ENCODE measurements at regions not wholly inside any gene's neighbourhood (a gene's known extent, or its start where the extent isn't known, plus 50 kb on each side); places are given as distances from the start of the nearest gene placed in this dataset.

GRCh38 chr3:20645340-20645739, 459.3 kb upstream of the SGO1 start:
- TF ChIP-seq REST (IDR thresholded peaks at IDR 0.05; ENCODE audit: insufficient read depth in 1 of 2, low read depth in 2 of 2, low read length in 1 of 2) (no peak), CTCF (IDR thresholded peaks at IDR 0.05) (no peak), SIN3A (IDR thresholded peaks at IDR 0.05; ENCODE audit: borderline replicate concordance, insufficient read depth, low read depth, low read length) (no peak), POLR2AphosphoS5 (IDR thresholded peaks at IDR 0.05; ENCODE audit: low read depth, low read length) (no peak), TCF7L2 (IDR thresholded peaks at IDR 0.05; ENCODE audit: low read depth, low read length) (no peak)

Measured in Panc1 (cell line).